AG08396 (cell line): ENCODE measurements at regions not wholly inside any gene's neighbourhood (a gene's known extent, or its start where the extent isn't known, plus 50 kb on each side); places are given as distances from the start of the nearest gene placed in this dataset.

ENCODE experiments used
- DNase-seq: peaks from one replicate; pipeline ENCODE4 v3.0.0; 2012; ENCODE audit warnings: low spot score, mixed read lengths

- no peak for DNase-seq
These were observed 132.6 kb downstream of the WDR11 start for GRCh38 chr10:120983721-120984120.

GRCh38 chr10:120984221-120984620 lies 133.1 kb downstream of the WDR11 start:
- DNase-seq, result no peak

DNA sequence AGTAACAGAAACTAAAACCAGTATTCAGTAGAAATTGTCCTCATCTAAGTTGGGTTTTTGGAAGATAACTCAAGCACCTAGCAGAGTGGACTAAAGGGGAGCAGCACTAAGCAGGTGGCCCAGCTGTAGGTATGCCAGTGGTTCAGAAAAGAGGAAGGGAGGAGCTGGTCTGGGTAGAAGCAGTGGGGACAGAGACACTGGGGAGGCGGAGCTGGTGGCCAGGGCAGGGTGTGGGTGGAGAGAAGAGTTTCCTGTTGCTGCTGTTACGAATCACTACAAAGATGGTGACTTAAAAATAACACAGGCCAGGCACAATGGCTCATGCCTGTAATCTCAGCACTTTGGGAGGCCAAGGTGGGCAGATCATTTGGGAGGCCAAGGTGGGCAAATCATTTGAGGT lies 136.2 kb downstream of the WDR11 start:
- no peak for DNase-seq

GRCh38 chr10:120988751-120989150 lies 137.6 kb downstream of the WDR11 start:
- no peak for DNase-seq

GRCh38 chr10:120989279-120989678 lies 138.1 kb downstream of the WDR11 start:
- no peak for DNase-seq

DNA sequence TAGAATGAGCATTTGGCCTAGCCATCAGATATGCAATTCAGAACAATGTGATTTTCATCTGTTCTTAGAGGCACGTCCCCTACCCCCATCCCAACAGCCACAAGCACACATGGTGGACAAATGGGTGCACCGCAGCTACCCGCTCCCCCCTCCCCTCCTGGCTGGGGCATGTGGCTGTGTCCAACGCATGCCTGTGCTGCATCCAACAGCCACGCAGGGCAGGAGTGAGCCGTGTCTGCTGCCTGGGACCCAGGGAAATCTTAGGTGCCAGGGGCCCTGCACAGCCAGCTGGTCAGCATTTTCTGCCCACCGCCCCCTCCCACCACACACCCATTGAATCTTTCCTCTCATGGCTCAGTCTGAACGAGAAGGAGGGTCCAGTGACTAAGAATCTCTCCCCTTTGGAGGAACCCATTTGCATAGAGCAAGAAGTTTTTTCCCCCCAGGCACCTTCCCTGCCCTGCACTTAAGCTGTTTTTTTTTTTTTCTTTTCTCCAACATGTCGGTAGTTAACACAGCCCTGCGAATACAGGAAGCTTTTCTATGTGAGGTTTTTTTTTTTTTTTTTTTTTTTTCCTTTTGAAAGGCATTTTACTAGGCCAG lies 138.9 kb downstream of the WDR11 start:
- no peak for DNase-seq

GRCh38 chr10:120990831-120991230 lies 139.7 kb downstream of the WDR11 start:
- no peak for DNase-seq

DNA sequence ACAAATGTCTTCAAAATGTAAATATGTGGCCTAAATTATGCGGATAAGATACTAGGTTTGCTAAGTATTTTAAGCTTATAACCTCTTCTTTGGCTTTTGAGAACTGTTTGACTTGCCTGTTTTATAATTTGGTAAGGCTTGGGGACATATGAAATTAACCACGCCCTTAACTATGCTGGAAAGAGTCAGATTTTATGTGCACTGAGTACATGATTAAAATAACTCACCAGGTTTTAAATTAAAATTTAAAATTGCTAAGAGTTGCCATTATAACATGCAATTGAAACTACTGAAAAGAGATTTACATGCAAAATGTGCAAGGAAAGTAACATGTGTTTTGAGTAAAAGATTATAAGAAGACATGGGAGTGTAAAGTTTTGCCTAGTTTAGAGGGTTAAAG lies 141.9 kb downstream of the WDR11 start:
- no peak for DNase-seq

DNA sequence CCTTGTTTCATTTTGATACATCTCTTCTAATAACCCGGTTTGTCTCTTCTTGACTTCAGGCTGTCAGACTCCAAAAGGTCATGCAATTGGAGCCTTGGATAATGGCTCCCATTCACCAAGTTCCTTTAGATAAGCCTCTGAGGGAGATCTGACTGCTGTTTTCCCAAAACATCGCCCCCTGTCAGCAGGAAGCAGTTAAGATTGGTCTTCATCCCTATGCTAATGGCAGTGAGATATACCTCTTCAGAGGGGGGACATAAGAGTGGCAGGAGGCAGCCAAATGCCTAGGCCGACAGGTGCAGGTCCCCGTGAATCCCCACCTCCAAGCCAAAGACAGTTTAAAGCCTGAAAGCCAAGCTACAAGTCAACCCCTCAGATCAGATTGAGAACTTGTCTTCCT lies 144.6 kb downstream of the WDR11 start:
- DNase-seq, result no peak

DNA sequence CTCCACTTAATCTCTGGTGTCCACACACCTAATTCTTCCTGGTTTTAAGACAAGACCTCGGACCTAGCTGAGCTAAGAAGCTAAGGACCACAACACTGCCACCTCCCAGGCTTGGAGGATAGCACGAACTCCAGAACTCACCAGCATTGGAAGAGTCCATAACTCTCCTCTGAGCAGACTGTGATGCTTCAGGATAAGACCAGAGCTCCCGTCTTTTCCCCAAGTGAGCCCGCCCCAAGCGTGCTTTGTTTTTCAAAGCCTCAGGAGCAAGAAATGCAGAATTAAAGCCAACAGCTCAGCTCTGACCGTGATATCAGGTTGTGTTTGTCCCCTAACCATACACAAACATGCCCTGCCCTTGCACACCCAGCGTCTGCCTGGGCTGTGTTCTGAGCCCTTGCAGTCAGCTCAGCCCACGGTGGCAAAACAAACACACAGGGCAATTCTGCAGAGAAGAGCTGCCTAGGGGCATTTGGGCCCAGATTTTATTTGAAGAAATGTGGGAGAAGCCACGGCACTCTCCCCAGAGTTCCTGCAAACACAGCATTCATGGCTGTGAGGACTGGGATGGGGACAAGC lies 145.4 kb downstream of the WDR11 start:
- no peak for DNase-seq

DNA sequence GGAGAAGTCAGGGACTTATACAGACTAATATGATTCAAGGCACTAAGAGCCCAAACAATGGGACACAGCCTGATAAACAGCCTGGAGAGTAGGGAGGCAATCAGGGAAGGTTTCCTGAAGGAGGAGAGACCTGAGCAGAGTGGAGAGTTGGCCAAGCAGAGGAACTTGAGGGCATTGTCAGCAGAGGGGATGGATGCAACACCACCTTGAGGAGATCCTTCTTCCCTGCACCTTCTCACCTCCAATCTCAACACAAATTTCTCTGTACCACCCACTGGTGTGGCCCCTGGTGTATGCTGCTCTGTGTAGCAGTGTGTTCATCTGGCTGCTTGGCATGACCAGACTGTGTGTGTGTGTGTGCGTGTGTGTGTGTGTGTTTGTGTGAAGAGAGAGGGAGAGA lies 146.2 kb downstream of the WDR11 start:
- no peak for DNase-seq

GRCh38 chr10:120997756-120998155 lies 146.6 kb downstream of the WDR11 start:
- DNase-seq, result no peak

GRCh38 chr10:120998251-120998650 lies 147.1 kb downstream of the WDR11 start:
- DNase-seq, result no peak

DNA sequence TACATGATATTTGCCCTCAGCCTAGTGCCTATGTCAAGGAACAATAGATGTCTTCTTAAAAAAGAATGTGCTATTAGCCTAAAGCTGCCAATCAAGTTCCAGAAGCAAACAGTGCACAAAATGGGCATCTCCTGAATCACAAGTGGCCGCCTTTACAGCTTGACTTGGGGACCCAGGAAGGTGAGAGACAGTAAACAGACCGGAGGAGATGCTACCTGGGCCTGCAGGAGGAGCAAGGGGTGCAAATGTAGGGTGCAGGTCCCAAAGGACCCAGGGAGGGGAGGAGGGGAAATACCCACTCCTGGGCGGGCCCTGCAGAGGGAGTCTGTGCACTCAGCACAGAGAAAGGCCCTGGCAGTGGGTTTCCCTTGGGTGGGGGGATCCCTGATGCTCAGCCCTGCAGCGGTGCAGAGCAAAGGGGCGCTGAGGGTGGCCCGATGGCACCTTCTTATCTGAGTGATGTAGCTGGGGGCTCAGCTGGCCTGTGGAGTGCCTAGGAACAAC lies 147.7 kb downstream of the WDR11 start:
- DNase-seq, result no peak

DNA sequence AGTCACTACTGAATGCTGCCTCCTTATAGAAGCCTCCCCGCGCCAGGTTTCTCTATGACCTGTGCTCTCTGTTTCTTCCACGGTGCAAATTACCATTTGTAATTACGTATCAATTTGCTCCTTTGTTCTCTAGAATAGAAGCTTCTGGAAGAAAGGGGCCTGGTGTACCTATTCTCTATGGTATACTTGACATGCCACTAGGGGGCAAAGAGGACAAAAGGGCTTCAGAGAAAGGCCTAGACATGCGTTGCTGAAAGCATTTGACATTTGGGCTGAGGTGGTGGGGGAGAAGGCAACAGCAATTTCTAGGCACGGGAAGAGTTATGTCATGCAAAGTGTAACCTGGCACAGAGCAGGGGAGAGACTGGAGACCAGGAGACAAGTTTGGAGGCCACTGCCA lies 148.7 kb downstream of the WDR11 start:
- no peak for DNase-seq

DNA sequence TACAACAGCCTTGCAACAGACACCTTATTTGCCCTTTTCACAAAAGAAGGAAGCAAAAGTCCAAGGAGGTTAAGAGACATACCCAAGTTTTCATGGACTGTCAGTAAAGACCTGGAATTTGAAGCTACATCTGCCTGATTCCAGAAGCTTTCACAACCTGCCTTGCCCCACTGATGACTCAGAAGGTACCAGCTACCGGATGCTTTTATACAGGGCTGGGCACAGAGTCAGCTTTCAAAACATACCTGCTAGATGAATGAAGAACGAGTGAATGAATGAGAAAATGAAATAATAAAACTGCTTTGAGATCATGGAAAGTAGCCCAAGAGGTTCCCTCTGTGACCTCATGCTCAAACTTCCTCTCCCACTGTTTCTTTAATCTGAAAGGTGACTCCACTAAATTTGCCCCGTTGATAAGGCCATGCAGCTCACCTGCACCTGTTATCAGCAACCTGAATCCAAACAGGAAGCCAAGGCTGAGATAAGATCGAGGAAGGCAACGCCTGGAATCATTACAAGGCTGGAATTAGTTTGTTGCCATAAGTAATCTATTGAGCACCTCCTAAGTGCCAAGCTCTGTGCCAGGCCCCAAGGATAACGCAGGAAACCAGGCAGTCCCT lies 151.5 kb downstream of the WDR11 start:
- no peak for DNase-seq

- no peak for DNase-seq
These were observed 154.9 kb downstream of the WDR11 start for GRCh38 chr10:121005948-121006587.

DNA sequence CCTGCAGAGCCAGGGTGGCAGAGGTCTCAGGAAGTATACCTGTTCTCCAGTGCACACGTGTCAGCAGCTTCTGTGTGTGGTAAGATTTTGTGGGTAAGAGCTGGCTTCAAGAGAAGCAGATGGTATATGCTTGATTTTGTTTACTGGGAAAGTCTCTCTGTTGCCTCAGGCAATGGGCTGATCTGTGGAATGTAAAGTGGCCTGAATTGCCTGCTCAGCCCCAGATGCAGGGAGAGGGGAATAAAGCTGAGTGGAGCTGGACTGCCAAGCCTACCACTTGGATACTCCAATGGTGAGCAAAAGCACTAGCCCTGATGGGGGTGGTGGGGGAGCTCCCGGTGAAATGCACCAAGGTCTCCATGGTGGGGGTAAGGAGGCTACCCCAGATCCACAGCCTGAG lies 156.1 kb downstream of the WDR11 start:
- DNase-seq, result no peak

DNA sequence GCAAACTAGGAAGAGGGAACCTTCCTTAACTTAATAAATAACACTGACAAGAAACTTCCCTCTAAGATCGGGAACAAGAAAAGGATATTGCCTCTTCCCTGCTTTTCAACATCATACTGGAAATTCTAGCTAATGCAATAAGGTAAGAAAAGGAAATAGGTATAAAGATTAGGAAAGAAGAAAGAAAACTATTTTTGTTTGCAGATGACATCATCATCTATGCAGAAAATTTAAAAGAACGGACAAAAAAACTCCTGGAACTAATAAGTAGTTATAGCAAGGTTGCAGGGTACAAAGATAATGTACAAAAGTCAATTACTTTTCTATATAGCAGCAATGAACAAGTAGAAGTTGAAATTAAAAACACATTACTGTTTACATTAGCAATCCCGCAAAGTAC lies 164.8 kb downstream of the WDR11 start:
- DNase-seq, result no peak

DNA sequence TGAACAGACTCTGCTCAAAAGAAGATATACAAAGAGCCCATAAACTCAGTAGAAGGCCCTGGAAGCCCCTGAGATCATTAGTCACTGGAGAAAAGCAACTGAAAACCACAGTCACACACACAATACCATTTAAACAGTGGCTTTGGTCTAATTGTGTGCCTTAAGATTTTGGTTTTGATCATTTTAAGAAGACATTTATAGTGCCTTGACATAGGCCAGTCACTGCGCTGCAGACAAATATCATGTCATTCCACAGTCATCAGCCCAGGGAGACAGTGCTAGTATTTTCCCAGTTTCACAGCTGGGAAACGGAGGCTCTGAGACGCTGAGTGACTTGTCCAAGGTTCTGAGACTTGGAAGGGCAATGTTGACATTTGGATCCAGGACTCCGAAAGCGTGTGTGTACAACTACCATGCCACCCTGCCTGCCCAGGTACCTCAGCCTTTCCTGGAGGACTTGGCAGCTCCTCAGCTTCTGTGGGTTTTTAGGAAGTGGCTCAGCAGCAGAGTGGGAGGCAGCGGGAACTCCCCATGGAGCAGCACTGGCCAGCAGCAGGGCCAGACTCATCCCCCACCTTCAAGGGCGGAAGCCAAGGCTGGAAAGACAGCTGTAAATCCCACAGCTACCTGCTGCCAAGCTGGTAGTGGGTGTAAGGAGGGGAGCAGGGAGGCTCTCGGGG lies 173.9 kb downstream of the WDR11 start:
- no peak for DNase-seq

GRCh38 chr10:121025731-121026130 lies 174.6 kb downstream of the WDR11 start:
- no peak for DNase-seq

- DNase-seq, result no peak
These were observed 176.2 kb downstream of the WDR11 start for GRCh38 chr10:121027371-121027770.

GRCh38 chr10:121032460-121032859 lies 181.3 kb downstream of the WDR11 start:
- DNase-seq, result no peak
